ENCODE measurements at regions not wholly inside any gene's neighbourhood (a gene's known extent, or its start where the extent isn't known, plus 50 kb on each side); places are given as distances from the start of the nearest gene placed in this dataset.

DNA sequence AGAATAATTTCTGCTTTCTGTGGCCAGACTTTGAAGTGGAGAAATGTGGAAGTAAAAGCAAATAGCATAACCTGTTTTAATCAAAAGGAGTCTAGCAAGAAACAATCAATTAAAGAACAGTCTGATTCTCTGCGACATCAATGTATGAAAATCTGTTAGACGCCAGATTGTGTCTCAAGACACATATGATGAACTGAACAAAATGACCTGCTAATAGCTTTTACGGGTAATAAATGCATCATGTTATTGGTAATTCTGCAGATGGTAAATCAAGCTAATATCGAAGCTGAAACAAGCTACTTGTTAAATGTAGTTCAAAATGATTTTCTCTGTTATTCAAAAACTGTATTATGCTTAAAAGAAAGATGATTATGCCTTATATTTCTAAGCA lies 208.5 kb upstream of the FIGN start:
- no peaks in the 10 kb centered on the region for H3K79me2 ChIP-seq (ENCODE audit: insufficient read depth, low read length)
- no peak overlapping the region for H3K9ac ChIP-seq (ENCODE audit: low read length)
- CTCF ChIA-PET = no interaction called here
- H2AFZ ChIP-seq (ENCODE audit: low read depth, low read length, poor library complexity, severe bottlenecking) = no peak overlapping the region
- no peaks in the 10 kb centered on the region for H4K20me1 ChIP-seq (ENCODE audit: insufficient read depth)
- no peaks in the 10 kb centered on the region for H3K9me2 ChIP-seq (ENCODE audit: insufficient read depth)
- RAD21 ChIA-PET (ENCODE audit: low non-redundant PET in 1 of 2, low total read pairs in 2 of 2, uncharacterized antibody in 2 of 2, unreplicated experiment in 2 of 2) = no interaction called here
- H3K4me1 ChIP-seq (ENCODE audit: control insufficient read depth in 1 of 2, insufficient read depth in 2 of 2, low read length in 2 of 2) = no peaks in the 10 kb centered on the region
- TF ChIP-seq CBX3 (IDR thresholded peaks at IDR 0.05; ENCODE audit: low read depth) (no peak), RAD21 (IDR thresholded peaks at IDR 0.05; ENCODE audit: low read depth) (no peak), POLR2AphosphoS5 (IDR thresholded peaks at IDR 0.05; ENCODE audit: low read depth, low read length) (no peak), EZH2phosphoT487 (IDR thresholded peaks at IDR 0.05; ENCODE audit: borderline replicate concordance) (no peak), JUND (IDR thresholded peaks at IDR 0.05) (no peak), SRF (IDR thresholded peaks at IDR 0.05; ENCODE audit: low read depth) (no peak), TCF7L2 (IDR thresholded peaks at IDR 0.05; ENCODE audit: borderline replicate concordance, extremely low read depth, insufficient read depth, insufficient read length) (no peak), POLR2A (IDR thresholded peaks at IDR 0.05; ENCODE audit: borderline replicate concordance, extremely low read depth, insufficient read depth, insufficient read length) (no peak), SP1 (IDR thresholded peaks at IDR 0.05; ENCODE audit: low read depth) (no peak), ELF1 (IDR thresholded peaks at IDR 0.05; ENCODE audit: borderline replicate concordance, low read depth) (no peak)
- TF ChIP-seq, protein P1, sequence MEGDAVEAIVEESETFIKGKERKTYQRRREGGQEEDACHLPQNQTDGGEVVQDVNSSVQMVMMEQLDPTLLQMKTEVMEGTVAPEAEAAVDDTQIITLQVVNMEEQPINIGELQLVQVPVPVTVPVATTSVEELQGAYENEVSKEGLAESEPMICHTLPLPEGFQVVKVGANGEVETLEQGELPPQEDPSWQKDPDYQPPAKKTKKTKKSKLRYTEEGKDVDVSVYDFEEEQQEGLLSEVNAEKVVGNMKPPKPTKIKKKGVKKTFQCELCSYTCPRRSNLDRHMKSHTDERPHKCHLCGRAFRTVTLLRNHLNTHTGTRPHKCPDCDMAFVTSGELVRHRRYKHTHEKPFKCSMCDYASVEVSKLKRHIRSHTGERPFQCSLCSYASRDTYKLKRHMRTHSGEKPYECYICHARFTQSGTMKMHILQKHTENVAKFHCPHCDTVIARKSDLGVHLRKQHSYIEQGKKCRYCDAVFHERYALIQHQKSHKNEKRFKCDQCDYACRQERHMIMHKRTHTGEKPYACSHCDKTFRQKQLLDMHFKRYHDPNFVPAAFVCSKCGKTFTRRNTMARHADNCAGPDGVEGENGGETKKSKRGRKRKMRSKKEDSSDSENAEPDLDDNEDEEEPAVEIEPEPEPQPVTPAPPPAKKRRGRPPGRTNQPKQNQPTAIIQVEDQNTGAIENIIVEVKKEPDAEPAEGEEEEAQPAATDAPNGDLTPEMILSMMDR (IDR thresholded peaks at IDR 0.05 in 2 of 3, conservative IDR thresholded peaks at IDR 0.05 in 1 of 3; ENCODE audit: borderline replicate concordance in 1 of 3, insufficient read depth in 1 of 3, low read depth in 2 of 3, low read length in 2 of 3) = no peak
- H3K27ac ChIP-seq (ENCODE audit: low read depth, low read length) = no peak overlapping the region
- BruUV-seq (replicated peaks) = no TSS peak
- H3K4me3 ChIP-seq (replicated peaks in 1 of 2; ENCODE audit: low read depth in 1 of 2, low read length in 2 of 2) = no peak overlapping the region
- H3K36me3 ChIP-seq (ENCODE audit: control insufficient read depth in 1 of 2, insufficient read depth in 2 of 2, low read length in 2 of 2) = no peaks in the 10 kb centered on the region
- no peaks in the 10 kb centered on the region for H3K9me3 ChIP-seq (ENCODE audit: control insufficient read depth in 1 of 2, insufficient read depth in 1 of 2, low read depth in 1 of 2, low read length in 2 of 2)
- POLR2A ChIA-PET = no interaction called here
- no peak for DNase-seq (ENCODE audit: low read depth, low spot score)
- intact Hi-C loops (cut with micrococcal nuclease) = no loop called here
- no peak overlapping the region for H3K4me2 ChIP-seq (ENCODE audit: low read length)
- no peak for ATAC-seq
- peaks cover 8% of the 10 kb centered on the region; the same call in 1 of the 2 replicates for H3K27me3 ChIP-seq (ENCODE audit: insufficient read depth, low read length)
